Body of pancreas (tissue), 4 donors: ENCODE measurements at regions not wholly inside any gene's neighbourhood (a gene's known extent, or its start where the extent isn't known, plus 50 kb on each side); places are given as distances from the start of the nearest gene placed in this dataset.

Source experiments
- ATAC-seq: fragments of 150-250 bp; one replicate; pipeline ENCODE4 v1.9.1; 2016
- DNase-seq, 4 donors: peaks; one replicate each; pipeline ENCODE4 v3.0.0-alpha.2; 2019
- H3K27ac ChIP-seq, 4 donors: fragments of 200-600 bp; sonication (generic); 1 replicate in 3 of 4; 2 replicates in 1 of 4; pipeline versions ENCODE4 v1.5.1 to v1.6.1; 2016 to 2019; ENCODE audit warnings: mild to moderate bottlenecking in 1 of 4, mixed read lengths in 1 of 4, moderate library complexity in 1 of 4
- H3K27me3 ChIP-seq, 2 donors: fragments of 200-600 bp; sonication (generic); one replicate each; pipeline ENCODE4 v1.6.0; 2016; ENCODE audit warnings: mild to moderate bottlenecking in 1 of 2
- H3K36me3 ChIP-seq, 2 donors: fragments of 200-600 bp; sonication (generic); replicated peaks in 1 of 2; 2 replicates each; pipeline ENCODE4 v1.5.1; 2016; ENCODE audit warnings: low read depth in 2 of 2; ENCODE audit not compliant: insufficient read depth in 1 of 2
- H3K4me1 ChIP-seq: fragments of 200-600 bp; sonication (generic); one replicate; pipeline ENCODE4 v1.6.0; 2016
- H3K4me3 ChIP-seq, 2 donors: fragments of 200-600 bp; sonication (generic); 1 replicate in 1 of 2; 2 replicates in 1 of 2; pipeline ENCODE4 v1.5.1; 2016 to 2019
- H3K9me3 ChIP-seq, 3 donors: fragments of 200-600 bp; sonication (generic); 1 replicate in 2 of 3; 2 replicates in 1 of 3; pipeline ENCODE4 v1.5.1; 2016
- CTCF ChIP-seq, 7 experiments: fragments of 450-650 bp in 4 of 7; fragments of 200-600 bp in 3 of 7; sonication (generic) in 3 of 7; IDR thresholded peaks; one replicate each; pipeline ENCODE4 v1.5.1; 2016 to 2019; ENCODE audit warnings: antibody characterized with exemption in 7 of 7
- POLR2A ChIP-seq, 3 donors: fragments of 450-650 bp; IDR thresholded peaks; one replicate each; pipeline ENCODE4 v1.6.1; 2016; ENCODE audit warnings: antibody characterized with exemption in 3 of 3, mild to moderate bottlenecking in 2 of 3
- WGBS, 2 donors: methylation state at CpG; one replicate each; pipeline ENCODE4 v1.1.5; 2017; 5-methylcytosine and 5-hydroxymethylcytosine counted together
- intact Hi-C: fragments of 100-400 bp; cut with DNase I; formaldehyde crosslinking; loops from one replicate; pipeline ENCODE4 v1.15.1; 2023

DNA sequence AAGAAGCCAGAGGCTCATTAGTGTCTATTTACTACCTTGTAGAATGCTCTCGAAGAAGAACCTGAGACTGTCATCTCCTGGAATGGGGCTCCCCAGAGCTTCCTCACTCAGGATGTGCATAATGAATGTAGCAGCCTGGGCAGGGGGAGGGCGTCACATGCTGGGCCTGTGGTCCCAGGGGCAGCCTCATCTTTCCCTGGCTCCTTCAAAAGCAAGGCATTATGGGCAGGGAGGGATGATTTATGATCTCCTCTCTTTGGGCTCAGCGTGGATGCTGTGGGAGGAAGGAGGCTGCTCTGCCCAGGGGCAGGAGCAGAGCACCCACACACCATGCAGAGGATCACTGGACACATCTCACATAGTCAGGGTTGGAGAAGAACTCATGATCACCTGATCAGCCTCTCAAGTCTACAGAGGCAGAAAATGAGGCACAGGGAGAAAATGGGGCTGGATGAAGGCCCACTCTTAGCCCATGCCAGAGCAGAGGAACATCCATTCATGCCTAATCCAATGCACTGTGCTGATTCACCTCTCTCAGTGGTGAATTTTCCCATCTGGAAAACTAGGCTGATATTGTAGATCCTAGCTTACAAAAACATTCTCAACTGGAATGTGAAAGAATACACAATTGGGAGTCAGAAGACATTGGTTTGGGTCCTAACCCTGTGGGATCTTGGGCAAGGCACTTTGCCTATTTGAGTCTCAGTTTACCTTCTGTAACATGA lies 173.7 kb downstream of the CARTPT start:
- Histone ChIP-seq H3K36me3 (no peaks in the 10 kb centered on the region), H3K9me3 (no peaks in the 10 kb centered on the region), H3K4me1 (no peaks in the 10 kb centered on the region), H3K27me3 (no peaks in the 10 kb centered on the region), H3K27ac (peak overlapping the region in 2 of 4 donors; percentile 22 to 47), H3K4me3 (no peak overlapping the region)
- 61 to 67% methylated on average over 3 of the region's 3 CpGs for WGBS, 2 donors
- DNase-seq (no peak), ATAC-seq (no peak)
- no peak for TF ChIP-seq CTCF (IDR thresholded peaks at IDR 0.05)
- no peak for TF ChIP-seq POLR2A (IDR thresholded peaks at IDR 0.05)
- intact Hi-C loops, result no loop called here

DNA sequence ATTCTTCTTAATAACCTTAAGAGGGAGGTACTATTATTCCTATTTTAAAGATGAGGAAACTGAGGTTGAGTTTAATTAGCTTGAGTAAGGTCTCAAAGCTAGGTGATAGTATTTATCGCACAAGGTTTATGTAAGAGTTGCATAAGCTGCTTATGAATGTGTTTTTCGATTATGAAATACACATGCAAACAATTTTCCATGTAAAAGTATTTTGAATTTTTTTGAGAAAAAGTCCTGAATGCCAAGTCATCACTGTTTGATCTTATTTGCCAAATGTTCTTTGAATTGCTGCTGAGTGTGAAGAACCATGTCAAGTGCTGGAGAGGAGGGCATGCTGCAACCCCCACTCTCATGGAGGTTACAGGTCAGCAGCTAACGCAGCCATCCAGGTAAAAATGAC lies 174.4 kb downstream of the CARTPT start:
- H3K4me3 ChIP-seq, result no peak overlapping the region
- no peak for DNase-seq
- intact Hi-C loops, result no loop called here
- no peaks in the 10 kb centered on the region for H3K9me3 ChIP-seq
- H3K4me1 ChIP-seq, result no peaks in the 10 kb centered on the region
- WGBS, 2 donors, result 62 to 76% methylated on average over 3 of the region's 3 CpGs
- no peaks in the 10 kb centered on the region for H3K27me3 ChIP-seq
- no peak for ATAC-seq
- no peak overlapping the region for H3K27ac ChIP-seq
- TF ChIP-seq CTCF (IDR thresholded peaks at IDR 0.05), result no peak
- no peak for TF ChIP-seq POLR2A (IDR thresholded peaks at IDR 0.05)
- H3K36me3 ChIP-seq, result no peaks in the 10 kb centered on the region

GRCh38 chr5:71894091-71894490 lies 175.0 kb downstream of the CARTPT start:
- Histone ChIP-seq H3K4me3 (no peak overlapping the region), H3K36me3 (no peaks in the 10 kb centered on the region), H3K9me3 (no peaks in the 10 kb centered on the region), H3K4me1 (no peaks in the 10 kb centered on the region), H3K27ac (no peak overlapping the region), H3K27me3 (no peaks in the 10 kb centered on the region)
- TF ChIP-seq POLR2A (IDR thresholded peaks at IDR 0.05) (no peak), CTCF (IDR thresholded peaks at IDR 0.05) (no peak)
- 44 to 57% methylated on average over 3 of the region's 3 CpGs for WGBS, 2 donors
- intact Hi-C loops, result no loop called here
- no peak for ATAC-seq
- DNase-seq, result no peak

GRCh38 chr5:71895546-71895945 lies 176.5 kb downstream of the CARTPT start:
- no peaks in the 10 kb centered on the region for H3K36me3 ChIP-seq
- no peaks in the 10 kb centered on the region for H3K9me3 ChIP-seq
- H3K27me3 ChIP-seq, result no peaks in the 10 kb centered on the region
- H3K4me3 ChIP-seq, result no peak overlapping the region
- no peak for DNase-seq
- no peak for TF ChIP-seq CTCF (IDR thresholded peaks at IDR 0.05)
- TF ChIP-seq POLR2A (IDR thresholded peaks at IDR 0.05), result no peak
- intact Hi-C loops, result no loop called here
- no peak for ATAC-seq
- no peak overlapping the region for H3K27ac ChIP-seq
- WGBS, 2 donors, result 58 to 63% methylated on average over 1 of the region's 1 CpG
- H3K4me1 ChIP-seq, result no peaks in the 10 kb centered on the region

- no peak for ATAC-seq
- Histone ChIP-seq H3K4me1 (no peaks in the 10 kb centered on the region), H3K27ac (no peak overlapping the region), H3K36me3 (no peaks in the 10 kb centered on the region), H3K9me3 (no peaks in the 10 kb centered on the region), H3K4me3 (no peak overlapping the region), H3K27me3 (no peaks in the 10 kb centered on the region)
- 79 to 98% methylated on average over 2 of the region's 2 CpGs for WGBS, 2 donors
- intact Hi-C loops, result no loop called here
- no peak for DNase-seq
- TF ChIP-seq CTCF (IDR thresholded peaks at IDR 0.05) (no peak), POLR2A (IDR thresholded peaks at IDR 0.05) (no peak)
Measured at GRCh38 chr5:71899865-71900342, 180.8 kb downstream of the CARTPT start.
